Mammary epithelial cell (primary cell): ENCODE measurements at regions not wholly inside any gene's neighbourhood (a gene's known extent, or its start where the extent isn't known, plus 50 kb on each side); places are given as distances from the start of the nearest gene placed in this dataset.

Experiments
- CTCF ChIP-seq, 2 donors: IDR thresholded peaks in 1 of 2; conservative IDR thresholded peaks in 1 of 2; 2 replicates each; pipeline ENCODE4 v1.5.1; 2011 to 2012; ENCODE audit warnings: inconsistent platforms in 2 of 2, low read length in 2 of 2, mild to moderate bottlenecking in 2 of 2, control low read depth in 1 of 2, low read depth in 1 of 2; ENCODE audit not compliant: insufficient read depth in 1 of 2; ENCODE audit errors: extremely low read depth in 1 of 2
- EZH2 ChIP-seq: IDR thresholded peaks from 2 replicates; pipeline ENCODE4 v1.6.1; 2012; ENCODE audit warnings: low read length, inconsistent platforms, borderline replicate concordance

- TF ChIP-seq CTCF (conservative IDR thresholded peaks at IDR 0.05 in 1 of 2, IDR thresholded peaks at IDR 0.05 in 1 of 2; ENCODE audit: extremely low read depth in 1 of 2, insufficient read depth in 1 of 2, low read depth in 1 of 2, low read length in 2 of 2), result no peak
- TF ChIP-seq EZH2, result no peak
Measured at GRCh38 chr5:85646036-85646435, 971.7 kb upstream of the COX7C start.
